HG03097 (cell line): ENCODE measurements at regions not wholly inside any gene's neighbourhood (a gene's known extent, or its start where the extent isn't known, plus 50 kb on each side); places are given as distances from the start of the nearest gene placed in this dataset.
"Not testable (repeated sequence)": the region's sequence is repeated elsewhere in the genome, so short reads cannot be mapped to it uniquely, and the experiment has no call there.

Experiments used
- ATAC-seq: cut with Tn5 transposase; IDR thresholded peaks from one replicate; pipeline ENCODE4 v1.9.1; 2021; ENCODE audit not compliant: unreplicated experiment, low FRiP score

DNA sequence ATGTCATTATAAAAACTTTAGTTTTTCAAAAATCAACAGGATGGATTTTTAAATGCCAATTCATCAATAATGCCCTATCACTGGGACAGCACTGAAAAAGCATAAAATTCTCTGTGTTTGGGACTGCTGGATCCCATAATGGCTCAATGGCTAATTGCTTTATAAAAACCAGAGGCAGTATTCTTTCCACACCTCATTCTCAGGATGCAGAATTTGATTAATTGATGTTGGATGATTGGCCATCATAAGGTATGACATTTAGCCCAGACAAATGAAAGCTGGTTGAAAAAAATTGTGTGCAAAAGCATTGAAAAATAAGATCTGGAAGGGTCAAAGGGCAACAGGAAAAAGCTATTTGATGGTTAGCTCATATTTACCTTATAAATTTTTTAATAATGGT is 362.2 kb upstream of the SNX7 start:
- ATAC-seq, result no peak

- no peak for ATAC-seq
Observed at GRCh38 chr1:98298319-98298718, 363.2 kb upstream of the SNX7 start.

DNA sequence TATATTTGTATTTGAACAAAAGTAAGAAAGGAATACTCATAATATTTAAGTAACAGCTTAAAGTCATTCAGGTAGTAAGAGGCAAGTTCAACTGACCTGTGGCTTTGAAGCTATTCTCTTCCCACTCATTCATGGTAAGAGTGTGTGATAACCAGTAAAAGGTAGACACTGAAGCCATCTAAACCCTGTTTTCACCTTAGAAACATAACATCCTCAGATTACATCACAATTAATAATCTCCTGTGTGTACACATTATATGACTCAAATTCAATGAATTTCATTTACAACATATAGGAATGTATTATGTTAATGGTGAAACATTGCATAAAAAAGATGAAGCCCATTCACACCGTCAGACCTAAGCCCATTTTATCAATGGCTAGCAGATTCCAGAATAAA is 364.8 kb upstream of the SNX7 start:
- ATAC-seq, result no peak

GRCh38 chr1:98294127-98294526 is 367.4 kb upstream of the SNX7 start:
- ATAC-seq, result no peak

GRCh38 chr1:98292994-98293393 is 368.5 kb upstream of the SNX7 start:
- ATAC-seq, result no peak

DNA sequence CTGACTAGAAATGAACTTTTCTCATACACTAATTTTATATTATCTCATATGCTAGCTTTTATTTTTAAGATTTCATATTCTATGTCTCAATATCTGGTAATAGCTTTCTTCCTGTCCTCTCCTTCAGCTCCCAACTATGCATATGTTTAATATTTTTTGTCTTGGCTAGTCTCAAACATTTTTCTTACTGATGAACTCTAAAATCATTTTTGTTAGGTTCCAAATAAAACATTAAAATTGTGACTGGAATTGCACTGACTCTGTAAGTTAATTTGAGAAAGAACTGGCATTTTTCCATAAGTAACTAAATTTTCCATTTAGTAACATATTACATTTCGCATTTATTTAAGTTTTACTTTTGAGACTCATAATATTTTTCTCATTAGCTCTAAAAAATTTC is 368.5 kb upstream of the DPYD start:
- no peak for ATAC-seq

GRCh38 chr1:98288494-98288893 is 367.7 kb upstream of the DPYD start:
- no peak for ATAC-seq

DNA sequence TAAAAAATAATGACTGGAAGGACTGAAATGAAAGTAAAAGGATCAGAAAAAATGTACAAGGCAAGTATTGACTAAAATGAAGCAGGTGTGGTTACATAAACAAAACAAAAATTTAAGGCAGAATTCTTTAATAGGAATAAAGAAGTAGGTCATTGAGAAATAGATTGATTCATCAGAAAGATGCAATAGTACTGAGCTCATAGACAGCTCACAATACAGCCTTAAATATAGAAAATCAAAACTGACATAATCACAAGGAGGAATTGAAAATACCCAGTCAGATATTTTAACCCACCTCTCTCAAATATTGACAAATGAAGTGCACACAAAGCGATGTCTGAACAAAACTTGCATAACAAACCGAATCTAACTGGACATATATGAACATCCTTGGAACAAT is 366.8 kb upstream of the DPYD start:
- ATAC-seq, result no peak

DNA sequence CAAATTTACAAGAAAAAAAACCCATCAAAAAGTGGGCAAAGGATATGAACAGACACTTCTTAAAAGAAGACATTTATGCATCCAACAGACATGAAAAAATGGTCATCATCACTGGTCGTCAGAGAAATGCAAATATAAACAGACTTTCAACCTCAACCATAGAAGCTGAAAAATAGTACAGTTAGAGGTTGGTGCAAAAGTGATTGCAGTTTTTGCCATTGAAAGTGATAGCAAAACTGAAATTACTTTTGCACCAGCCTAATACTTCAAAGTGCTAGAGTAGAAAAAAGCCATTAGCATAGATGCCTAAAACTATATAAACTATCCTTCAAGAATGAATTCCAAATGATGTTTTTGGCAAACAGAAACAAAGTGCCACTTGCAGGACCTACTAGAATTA is 365.8 kb upstream of the DPYD start:
- ATAC-seq, result no peak

DNA sequence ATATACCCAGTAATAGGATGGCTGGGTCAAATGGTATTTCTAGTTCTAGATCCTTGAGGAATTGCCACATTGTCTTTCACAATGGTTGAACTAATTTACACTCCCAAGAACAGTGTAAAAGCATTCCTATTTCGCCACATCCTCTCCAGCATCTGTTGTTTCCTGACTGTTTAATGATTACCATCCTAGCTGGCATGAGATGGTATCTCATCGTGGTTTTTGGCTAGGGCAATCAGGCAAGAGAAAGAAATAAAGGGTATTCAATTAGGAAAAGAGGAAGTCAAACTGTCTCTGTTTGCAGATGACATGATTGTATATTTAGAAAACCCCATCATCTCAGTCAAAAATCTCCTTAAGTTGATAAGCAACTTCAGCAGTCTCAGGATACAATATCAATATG is 364.5 kb upstream of the DPYD start:
- ATAC-seq, result not testable (repeated sequence)

- ATAC-seq, result no peak
Observed at GRCh38 chr1:98280049-98280448, 359.2 kb upstream of the DPYD start.

GRCh38 chr1:98278055-98278454 is 357.2 kb upstream of the DPYD start:
- ATAC-seq, result no peak

DNA sequence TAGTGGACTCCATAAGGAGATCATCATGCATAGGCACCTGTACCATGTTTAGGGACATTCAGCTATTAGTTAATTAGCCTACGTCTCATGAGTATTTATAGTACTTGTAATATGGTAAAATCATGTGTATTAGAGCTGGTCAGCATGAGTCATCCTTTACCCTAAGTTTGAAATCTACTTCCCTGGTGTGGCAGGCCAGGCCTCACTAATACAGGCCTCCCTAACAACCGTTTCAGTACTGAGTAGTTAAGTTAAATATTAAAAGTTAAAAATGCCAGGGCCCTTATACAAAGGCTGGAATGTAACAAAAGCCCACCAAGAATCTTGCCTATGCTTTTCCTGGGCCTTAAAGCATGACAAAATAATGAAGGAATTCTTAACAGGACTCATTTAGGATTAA is 356.3 kb upstream of the DPYD start:
- no peak for ATAC-seq

GRCh38 chr1:98276514-98276913 is 355.7 kb upstream of the DPYD start:
- ATAC-seq, result no peak

DNA sequence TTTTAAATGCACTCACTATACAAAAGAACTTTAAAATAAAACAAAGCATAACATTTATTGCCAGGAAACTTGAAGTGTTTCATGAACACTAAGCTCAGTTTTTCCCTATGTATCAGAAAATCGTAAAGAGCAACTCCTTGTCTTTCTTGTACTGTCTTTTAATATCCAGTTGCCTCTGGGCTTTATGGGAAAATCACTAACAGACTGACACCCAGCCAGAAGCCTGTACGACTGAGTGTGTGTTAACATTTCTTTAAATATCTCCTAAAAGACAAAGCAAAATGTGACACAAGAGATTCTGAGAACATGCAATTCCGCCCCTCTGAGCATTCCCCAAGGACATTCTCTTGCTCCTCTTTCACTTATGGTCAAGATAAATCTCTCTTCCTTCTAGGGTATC is 347.5 kb upstream of the DPYD start:
- no peak for ATAC-seq

DNA sequence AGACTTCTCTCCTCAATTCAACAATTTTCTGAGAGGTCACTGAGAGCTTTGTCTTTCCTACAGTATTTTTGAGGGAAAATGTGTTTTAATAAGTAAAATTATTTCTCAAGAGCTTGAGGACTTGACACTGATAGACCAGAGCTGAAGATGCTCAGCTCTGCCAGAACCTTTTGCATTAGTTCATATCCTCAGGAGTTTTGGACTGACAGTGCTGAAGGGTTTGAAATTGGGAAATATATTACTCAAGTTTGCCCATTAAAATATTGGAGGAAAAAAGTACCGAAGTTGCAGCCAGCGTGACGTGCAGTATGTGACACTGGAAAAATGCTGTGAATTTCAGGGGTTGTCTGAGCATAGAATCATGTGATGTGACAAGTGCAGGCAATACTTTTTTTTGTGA is 346.6 kb upstream of the DPYD start:
- ATAC-seq, result no peak

DNA sequence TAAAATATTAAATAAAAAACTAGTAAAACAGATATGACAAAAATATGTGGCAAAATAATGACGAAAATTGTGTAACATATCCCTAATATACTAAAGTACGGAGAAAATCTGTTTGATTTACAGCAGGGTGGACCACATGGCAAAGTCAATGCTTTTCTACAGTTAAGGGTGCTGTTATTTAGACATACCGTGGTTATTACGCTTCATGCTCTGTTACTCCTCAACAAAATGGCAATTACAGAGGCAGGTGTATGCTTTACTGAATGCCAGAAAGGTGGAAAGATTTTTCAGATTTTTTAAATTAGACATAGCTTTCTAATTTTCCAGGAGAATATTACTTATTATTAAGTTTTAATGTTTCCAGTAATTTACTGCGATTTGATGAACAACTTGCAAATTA is 343.9 kb upstream of the DPYD start:
- ATAC-seq, result no peak

DNA sequence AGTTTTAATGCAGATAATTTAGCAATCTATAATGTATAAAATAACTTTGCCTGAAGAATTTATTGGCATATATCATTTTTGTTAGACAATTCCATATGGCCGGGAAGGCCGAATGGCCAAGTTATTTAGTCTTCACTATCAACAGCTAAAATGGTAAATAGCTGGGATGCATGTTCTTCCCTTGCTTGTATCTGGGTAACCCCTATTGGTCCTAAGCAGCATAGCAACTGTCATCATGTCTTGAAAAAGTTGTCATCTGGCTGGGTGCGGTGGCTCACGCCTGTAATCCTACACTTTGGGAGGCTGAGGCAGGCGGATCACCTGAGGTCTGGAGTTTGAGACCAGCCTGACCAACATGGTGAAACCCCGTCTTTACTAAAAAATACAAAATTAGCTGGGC is 340.0 kb upstream of the DPYD start:
- no peak for ATAC-seq

DNA sequence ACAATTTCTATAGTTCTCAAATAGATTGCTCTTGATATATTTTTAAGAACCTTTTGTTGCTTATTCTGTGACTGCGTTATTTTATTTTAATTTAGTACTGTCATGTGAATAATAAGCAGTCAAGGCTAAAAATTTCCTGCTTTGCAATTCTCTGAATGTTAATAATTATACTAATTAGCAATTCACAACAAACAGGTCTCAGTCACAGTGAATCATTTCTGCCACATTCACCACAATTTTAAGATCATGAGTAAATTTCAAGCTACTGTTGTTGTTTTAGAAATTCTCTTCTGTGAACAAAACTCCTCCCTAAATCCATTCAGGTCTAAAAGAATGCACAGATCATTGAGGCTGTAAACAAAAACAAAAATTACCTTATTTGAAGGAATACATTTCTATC is 339.6 kb upstream of the DPYD start:
- no peak for ATAC-seq

- no peak for ATAC-seq
Observed at GRCh38 chr1:98256700-98257099, 335.9 kb upstream of the DPYD start.

- ATAC-seq, result no peak
Observed at GRCh38 chr1:98253145-98253544, 332.3 kb upstream of the DPYD start.

DNA sequence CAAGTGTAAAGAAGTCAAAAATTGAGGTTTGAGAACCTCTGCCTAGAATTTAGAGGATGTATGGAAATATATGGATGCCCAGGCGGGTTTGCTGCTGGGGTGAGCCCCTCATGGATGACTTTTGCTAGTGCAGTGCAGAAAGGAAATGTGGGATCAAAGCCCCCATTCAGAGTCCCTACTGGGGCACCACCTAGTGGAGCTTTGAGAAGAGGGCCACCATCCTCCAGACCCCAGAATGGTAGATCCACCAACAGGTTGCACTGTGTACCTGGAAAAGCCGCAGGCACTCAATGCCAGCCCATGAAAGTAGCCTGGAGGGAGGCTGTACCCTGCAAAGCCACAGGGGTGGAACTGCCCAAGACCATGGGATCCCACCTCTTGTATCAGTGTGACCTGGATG is 330.7 kb upstream of the DPYD start:
- ATAC-seq, result no peak

- no peak for ATAC-seq
Observed at GRCh38 chr1:98232678-98233077, 311.8 kb upstream of the DPYD start.

DNA sequence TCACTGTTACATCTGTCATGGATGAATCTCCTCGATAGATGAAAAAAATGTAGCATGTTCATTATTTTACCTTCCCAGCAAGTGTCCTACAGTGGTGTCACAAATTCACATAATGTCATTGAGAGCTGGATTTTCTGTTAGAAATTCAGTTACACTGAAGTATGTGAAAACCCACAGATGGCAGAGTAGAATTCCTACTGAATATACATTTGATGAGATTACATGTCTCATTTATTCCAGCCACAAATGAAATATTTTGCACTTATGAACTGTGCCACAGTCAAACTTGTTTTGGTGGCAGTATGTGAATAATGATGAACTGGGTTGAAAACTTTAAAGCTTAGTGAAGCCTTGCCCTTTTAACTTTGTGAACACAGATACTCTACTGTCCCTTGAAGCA is 301.9 kb upstream of the DPYD start:
- ATAC-seq, result no peak
